SK-N-SH treated with all-trans-retinoic acid at 6 μM for 48 hours (cell line): ENCODE measurements at regions not wholly inside any gene's neighbourhood (a gene's known extent, or its start where the extent isn't known, plus 50 kb on each side); places are given as distances from the start of the nearest gene placed in this dataset.

Source experiments
- ARNTL ChIP-seq: fragments of 450-650 bp; formaldehyde crosslinking; IDR thresholded peaks from 2 replicates; pipeline ENCODE4 v1.5.0; 2020; ENCODE audit warnings: low read depth, mild to moderate bottlenecking, moderate library complexity, borderline replicate concordance
- BACH2 ChIP-seq: fragments of 250-450 bp; sonication (Bioruptor Pico); IDR thresholded peaks from 2 replicates; pipeline ENCODE4 v1.9.0; 2021; ENCODE audit warnings: mild to moderate bottlenecking, borderline replicate concordance
- CSDC2 ChIP-seq: fragments of 250-450 bp; sonication (Bioruptor Pico); IDR thresholded peaks from 2 replicates; pipeline ENCODE4 v1.5.0; 2020; ENCODE audit warnings: mild to moderate bottlenecking, moderate library complexity
- ESRRG ChIP-seq: fragments of 250-450 bp; sonication (Bioruptor Pico); IDR thresholded peaks from 2 replicates; pipeline ENCODE4 v1.6.1; 2021; ENCODE audit warnings: mild to moderate bottlenecking
- GLIS3 ChIP-seq: fragments of 250-450 bp; sonication (Bioruptor Pico); IDR thresholded peaks from 2 replicates; pipeline ENCODE4 v1.5.0; 2020; ENCODE audit warnings: mild to moderate bottlenecking, moderate library complexity
- PPARA ChIP-seq: fragments of 250-450 bp; sonication (Bioruptor Pico); IDR thresholded peaks from 2 replicates; pipeline ENCODE4 v1.5.0; 2020; ENCODE audit warnings: mild to moderate bottlenecking, borderline replicate concordance
- RARB ChIP-seq: fragments of 250-450 bp; sonication (Bioruptor Pico); IDR thresholded peaks from 2 replicates; pipeline ENCODE4 v1.8.0; 2021; ENCODE audit warnings: mild to moderate bottlenecking, moderate library complexity
- SNAI2 ChIP-seq: fragments of 250-450 bp; sonication (Bioruptor Pico); IDR thresholded peaks from 2 replicates; pipeline ENCODE4 v1.5.0; 2020; ENCODE audit warnings: mild to moderate bottlenecking, moderate library complexity
- ZC3H10 ChIP-seq: fragments of 250-450 bp; sonication (Bioruptor Pico); IDR thresholded peaks from 2 replicates; pipeline ENCODE4 v1.5.1; 2021; ENCODE audit warnings: mild to moderate bottlenecking, moderate library complexity
- ZFP30 ChIP-seq: fragments of 450-650 bp; formaldehyde crosslinking; IDR thresholded peaks from 2 replicates; pipeline ENCODE4 v1.5.0; 2022; ENCODE audit warnings: mild to moderate bottlenecking, moderate library complexity
- TF ChIP-seq, protein P1 (sequence below): fragments of 250-450 bp; sonication (Bioruptor Pico); IDR thresholded peaks from 2 replicates; pipeline ENCODE4 v1.5.1; 2021; ENCODE audit warnings: mild to moderate bottlenecking, moderate library complexity
- TF ChIP-seq, protein P2 (sequence below): fragments of 250-450 bp; sonication (Bioruptor Pico); IDR thresholded peaks from 2 replicates; pipeline ENCODE4 v1.5.1; 2020; ENCODE audit warnings: low read depth, mild to moderate bottlenecking, moderate library complexity
- TF ChIP-seq, protein P3 (sequence below): fragments of 250-450 bp; sonication (Bioruptor Pico); IDR thresholded peaks from 2 replicates; pipeline ENCODE4 v1.8.0; 2020; ENCODE audit warnings: mild to moderate bottlenecking, moderate library complexity, borderline replicate concordance
- TF ChIP-seq, protein P4 (sequence below): fragments of 250-450 bp; sonication (Bioruptor Pico); IDR thresholded peaks from 2 replicates; pipeline ENCODE4 v1.8.0; 2021; ENCODE audit warnings: low read depth, mild to moderate bottlenecking, moderate library complexity, borderline replicate concordance

DNA sequence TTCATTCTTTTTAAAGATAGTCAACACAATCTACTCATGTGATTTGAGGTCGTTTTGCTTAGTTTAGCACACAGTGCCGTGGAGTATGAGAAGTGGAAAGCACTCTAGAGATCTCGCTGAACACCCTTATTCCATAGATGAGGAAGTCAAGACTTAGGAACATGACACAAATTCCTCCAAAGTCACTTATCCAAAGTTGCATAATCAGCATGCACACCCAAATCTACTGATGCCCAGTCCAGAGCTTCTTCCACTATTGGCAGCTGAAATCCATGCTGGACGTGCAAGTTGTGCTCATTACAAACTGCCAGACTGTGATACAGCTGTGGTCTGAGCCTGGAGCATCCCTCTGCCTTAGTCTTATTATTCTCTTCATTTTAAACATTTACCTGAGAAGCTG is 83.5 kb upstream of the ZNF280D start:
- TF ChIP-seq, protein P1, sequence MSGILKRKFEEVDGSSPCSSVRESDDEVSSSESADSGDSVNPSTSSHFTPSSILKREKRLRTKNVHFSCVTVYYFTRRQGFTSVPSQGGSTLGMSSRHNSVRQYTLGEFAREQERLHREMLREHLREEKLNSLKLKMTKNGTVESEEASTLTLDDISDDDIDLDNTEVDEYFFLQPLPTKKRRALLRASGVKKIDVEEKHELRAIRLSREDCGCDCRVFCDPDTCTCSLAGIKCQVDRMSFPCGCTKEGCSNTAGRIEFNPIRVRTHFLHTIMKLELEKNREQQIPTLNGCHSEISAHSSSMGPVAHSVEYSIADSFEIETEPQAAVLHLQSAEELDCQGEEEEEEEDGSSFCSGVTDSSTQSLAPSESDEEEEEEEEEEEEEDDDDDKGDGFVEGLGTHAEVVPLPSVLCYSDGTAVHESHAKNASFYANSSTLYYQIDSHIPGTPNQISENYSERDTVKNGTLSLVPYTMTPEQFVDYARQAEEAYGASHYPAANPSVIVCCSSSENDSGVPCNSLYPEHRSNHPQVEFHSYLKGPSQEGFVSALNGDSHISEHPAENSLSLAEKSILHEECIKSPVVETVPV = no peak
- TF ChIP-seq PPARA (no peak), ZC3H10 (CRISPR knock-in tag) (no peak), ZFP30 (CRISPR knock-in tag) (no peak), BACH2 (CRISPR knock-in tag) (no peak), ESRRG (CRISPR knock-in tag) (no peak), ARNTL (no peak), SNAI2 (CRISPR knock-in tag) (no peak), GLIS3 (no peak), CSDC2 (no peak), RARB (CRISPR knock-in tag) (no peak)
- TF ChIP-seq, protein P2, sequence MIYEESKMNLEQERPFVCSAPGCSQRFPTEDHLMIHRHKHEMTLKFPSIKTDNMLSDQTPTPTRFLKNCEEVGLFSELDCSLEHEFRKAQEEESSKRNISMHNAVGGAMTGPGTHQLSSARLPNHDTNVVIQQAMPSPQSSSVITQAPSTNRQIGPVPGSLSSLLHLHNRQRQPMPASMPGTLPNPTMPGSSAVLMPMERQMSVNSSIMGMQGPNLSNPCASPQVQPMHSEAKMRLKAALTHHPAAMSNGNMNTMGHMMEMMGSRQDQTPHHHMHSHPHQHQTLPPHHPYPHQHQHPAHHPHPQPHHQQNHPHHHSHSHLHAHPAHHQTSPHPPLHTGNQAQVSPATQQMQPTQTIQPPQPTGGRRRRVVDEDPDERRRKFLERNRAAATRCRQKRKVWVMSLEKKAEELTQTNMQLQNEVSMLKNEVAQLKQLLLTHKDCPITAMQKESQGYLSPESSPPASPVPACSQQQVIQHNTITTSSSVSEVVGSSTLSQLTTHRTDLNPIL (CRISPR knock-in tag) = no peak
- TF ChIP-seq, protein P3, sequence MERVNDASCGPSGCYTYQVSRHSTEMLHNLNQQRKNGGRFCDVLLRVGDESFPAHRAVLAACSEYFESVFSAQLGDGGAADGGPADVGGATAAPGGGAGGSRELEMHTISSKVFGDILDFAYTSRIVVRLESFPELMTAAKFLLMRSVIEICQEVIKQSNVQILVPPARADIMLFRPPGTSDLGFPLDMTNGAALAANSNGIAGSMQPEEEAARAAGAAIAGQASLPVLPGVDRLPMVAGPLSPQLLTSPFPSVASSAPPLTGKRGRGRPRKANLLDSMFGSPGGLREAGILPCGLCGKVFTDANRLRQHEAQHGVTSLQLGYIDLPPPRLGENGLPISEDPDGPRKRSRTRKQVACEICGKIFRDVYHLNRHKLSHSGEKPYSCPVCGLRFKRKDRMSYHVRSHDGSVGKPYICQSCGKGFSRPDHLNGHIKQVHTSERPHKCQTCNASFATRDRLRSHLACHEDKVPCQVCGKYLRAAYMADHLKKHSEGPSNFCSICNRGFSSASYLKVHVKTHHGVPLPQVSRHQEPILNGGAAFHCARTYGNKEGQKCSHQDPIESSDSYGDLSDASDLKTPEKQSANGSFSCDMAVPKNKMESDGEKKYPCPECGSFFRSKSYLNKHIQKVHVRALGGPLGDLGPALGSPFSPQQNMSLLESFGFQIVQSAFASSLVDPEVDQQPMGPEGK (CRISPR knock-in tag) = no peak
- TF ChIP-seq, protein P4, sequence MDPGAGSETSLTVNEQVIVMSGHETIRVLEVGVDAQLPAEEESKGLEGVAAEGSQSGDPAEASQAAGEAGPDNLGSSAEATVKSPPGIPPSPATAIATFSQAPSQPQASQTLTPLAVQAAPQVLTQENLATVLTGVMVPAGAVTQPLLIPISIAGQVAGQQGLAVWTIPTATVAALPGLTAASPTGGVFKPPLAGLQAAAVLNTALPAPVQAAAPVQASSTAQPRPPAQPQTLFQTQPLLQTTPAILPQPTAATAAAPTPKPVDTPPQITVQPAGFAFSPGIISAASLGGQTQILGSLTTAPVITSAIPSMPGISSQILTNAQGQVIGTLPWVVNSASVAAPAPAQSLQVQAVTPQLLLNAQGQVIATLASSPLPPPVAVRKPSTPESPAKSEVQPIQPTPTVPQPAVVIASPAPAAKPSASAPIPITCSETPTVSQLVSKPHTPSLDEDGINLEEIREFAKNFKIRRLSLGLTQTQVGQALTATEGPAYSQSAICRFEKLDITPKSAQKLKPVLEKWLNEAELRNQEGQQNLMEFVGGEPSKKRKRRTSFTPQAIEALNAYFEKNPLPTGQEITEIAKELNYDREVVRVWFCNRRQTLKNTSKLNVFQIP (CRISPR knock-in tag) = no peak
